SJCRH30 (cell line): ENCODE measurements at regions not wholly inside any gene's neighbourhood (a gene's known extent, or its start where the extent isn't known, plus 50 kb on each side); places are given as distances from the start of the nearest gene placed in this dataset.
"Not testable (repeated sequence)": the region's sequence is repeated elsewhere in the genome, so short reads cannot be mapped to it uniquely, and the experiment has no call there.

Experiments
- DNase-seq, 2 experiments: peaks; one replicate each; pipeline ENCODE4 v3.0.0-alpha.2; 2015 to 2020
- H3K27ac ChIP-seq: fragments of 250-450 bp; sonication (Bioruptor Pico); 2 replicates; pipeline ENCODE4 v1.5.1; 2020; ENCODE audit warnings: mild to moderate bottlenecking, moderate library complexity
- H3K27me3 ChIP-seq: fragments of 250-450 bp; sonication (Bioruptor Pico); 2 replicates; pipeline ENCODE4 v1.5.1; 2020; ENCODE audit warnings: mild to moderate bottlenecking, moderate library complexity
- H3K36me3 ChIP-seq: fragments of 250-450 bp; sonication (Bioruptor Pico); 2 replicates; pipeline ENCODE4 v1.5.1; 2020; ENCODE audit warnings: mild to moderate bottlenecking, moderate library complexity
- H3K4me1 ChIP-seq: fragments of 250-450 bp; sonication (Bioruptor Pico); 2 replicates; pipeline ENCODE4 v1.5.1; 2020; ENCODE audit warnings: mild to moderate bottlenecking, moderate library complexity
- H3K4me3 ChIP-seq: fragments of 250-450 bp; sonication (Bioruptor Pico); 2 replicates; pipeline ENCODE4 v1.5.1; 2020; ENCODE audit warnings: mild to moderate bottlenecking, moderate library complexity
- H3K9me3 ChIP-seq: fragments of 250-450 bp; sonication (Bioruptor Pico); replicated peaks from 2 replicates; pipeline ENCODE4 v1.5.1; 2020; ENCODE audit warnings: mild to moderate bottlenecking, moderate library complexity

DNA sequence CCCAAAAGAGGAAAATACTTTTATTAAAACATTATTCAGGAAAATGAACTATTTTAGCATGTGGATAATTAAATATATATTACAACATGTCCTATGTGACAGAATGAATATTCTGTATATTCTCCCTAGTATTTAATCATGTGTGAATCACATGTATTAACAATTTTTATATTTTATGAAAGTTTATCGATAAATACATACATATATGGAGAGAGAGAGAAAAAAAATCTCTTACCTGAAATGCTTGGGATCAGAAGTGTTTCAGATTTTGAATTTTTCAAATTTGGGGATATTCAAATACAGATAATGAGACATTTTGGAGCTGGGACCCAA lies 228.6 kb upstream of the RBBP8 start:
- H3K4me1 ChIP-seq = no peaks in the 10 kb centered on the region
- no peaks in the 10 kb centered on the region for H3K9me3 ChIP-seq
- H3K4me3 ChIP-seq = no peak overlapping the region
- no peaks in the 10 kb centered on the region for H3K27me3 ChIP-seq
- H3K27ac ChIP-seq = no peak overlapping the region
- no peaks in the 10 kb centered on the region for H3K36me3 ChIP-seq
- DNase-seq = no peak

DNA sequence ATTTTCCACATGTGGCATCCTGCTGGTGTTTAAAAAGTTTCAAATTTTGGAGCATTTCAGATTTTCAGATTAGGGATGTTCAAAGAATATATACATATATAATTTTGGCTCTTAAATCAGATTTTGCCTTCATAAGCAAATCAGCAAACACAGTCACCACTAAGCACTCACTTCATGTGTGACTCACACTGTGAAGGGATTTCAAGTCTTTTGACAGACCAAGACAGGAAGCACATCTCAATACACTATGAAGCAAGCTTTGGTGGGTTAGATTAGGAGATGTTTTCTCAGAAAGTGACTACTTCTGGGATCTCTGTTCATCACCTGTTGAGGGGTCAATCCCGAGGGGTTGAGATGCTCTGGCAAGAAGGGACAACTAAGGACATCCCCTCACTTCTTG lies 227.8 kb upstream of the RBBP8 start:
- no peak for DNase-seq
- Histone ChIP-seq H3K9me3 (no peaks in the 10 kb centered on the region), H3K27me3 (no peaks in the 10 kb centered on the region), H3K4me1 (no peaks in the 10 kb centered on the region), H3K36me3 (no peaks in the 10 kb centered on the region), H3K27ac (no peak overlapping the region), H3K4me3 (no peak overlapping the region)

DNA sequence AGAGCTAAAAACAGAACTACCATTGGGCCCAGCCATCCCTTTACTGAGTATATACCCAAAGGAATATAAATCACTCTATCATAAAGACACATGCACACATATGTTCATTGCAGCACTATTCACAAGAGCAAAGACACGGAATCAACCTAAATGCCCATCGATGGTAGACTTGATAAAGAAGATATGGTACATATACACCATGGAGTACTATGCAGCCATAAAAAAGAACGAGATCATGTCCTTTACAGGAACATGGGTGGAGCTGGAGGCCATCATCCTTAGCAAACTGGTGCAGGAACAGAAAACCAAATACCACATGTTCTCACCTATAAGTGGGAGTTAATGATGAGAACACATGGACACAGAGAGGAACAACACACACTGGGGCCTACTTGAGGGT lies 227.1 kb upstream of the RBBP8 start:
- not testable (repeated sequence) for H3K9me3 ChIP-seq, H3K27ac ChIP-seq, H3K36me3 ChIP-seq, DNase-seq, H3K4me1 ChIP-seq, H3K27me3 ChIP-seq, H3K4me3 ChIP-seq

DNA sequence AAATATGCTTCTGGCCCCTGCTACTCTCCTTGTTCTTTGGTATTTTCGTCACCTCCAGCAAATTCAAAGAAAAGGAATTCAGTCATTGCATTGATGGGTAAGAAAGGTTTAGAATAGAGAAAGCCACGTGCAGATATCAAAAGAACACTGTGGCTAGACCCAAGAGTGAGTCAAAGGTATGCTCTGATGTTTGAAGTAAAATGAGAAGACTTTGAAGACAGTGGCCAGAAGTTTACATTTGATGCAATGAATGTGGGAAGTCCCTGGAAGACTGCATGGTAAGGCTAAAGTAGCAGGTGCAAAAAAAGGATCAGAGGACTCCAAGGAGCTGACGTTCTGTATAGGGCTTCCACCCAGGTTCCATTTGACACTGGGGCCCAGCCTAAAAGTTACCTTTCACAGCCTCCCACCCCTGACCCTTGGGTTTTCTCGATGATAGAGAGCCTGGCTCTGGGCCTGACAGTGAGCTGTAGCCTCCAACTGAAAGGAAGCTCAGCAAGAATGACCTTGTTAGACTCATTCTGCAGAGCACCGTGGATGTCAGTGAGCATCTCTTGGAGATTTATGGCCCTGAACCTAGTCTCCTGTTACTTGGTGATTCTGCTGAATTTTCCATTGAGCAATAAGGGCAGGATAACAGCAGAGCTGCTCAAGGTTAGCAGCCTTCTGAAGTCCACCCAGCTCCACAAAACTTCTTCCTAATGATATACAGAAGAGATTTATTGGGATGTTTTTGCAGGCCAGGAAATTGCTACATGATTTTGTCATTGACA lies 223.7 kb upstream of the RBBP8 start:
- no peak overlapping the region for H3K4me3 ChIP-seq
- H3K36me3 ChIP-seq = no peaks in the 10 kb centered on the region
- no peaks in the 10 kb centered on the region for H3K27me3 ChIP-seq
- no peaks in the 10 kb centered on the region for H3K4me1 ChIP-seq
- H3K27ac ChIP-seq = no peak overlapping the region
- no peak for DNase-seq
- no peaks in the 10 kb centered on the region for H3K9me3 ChIP-seq

DNA sequence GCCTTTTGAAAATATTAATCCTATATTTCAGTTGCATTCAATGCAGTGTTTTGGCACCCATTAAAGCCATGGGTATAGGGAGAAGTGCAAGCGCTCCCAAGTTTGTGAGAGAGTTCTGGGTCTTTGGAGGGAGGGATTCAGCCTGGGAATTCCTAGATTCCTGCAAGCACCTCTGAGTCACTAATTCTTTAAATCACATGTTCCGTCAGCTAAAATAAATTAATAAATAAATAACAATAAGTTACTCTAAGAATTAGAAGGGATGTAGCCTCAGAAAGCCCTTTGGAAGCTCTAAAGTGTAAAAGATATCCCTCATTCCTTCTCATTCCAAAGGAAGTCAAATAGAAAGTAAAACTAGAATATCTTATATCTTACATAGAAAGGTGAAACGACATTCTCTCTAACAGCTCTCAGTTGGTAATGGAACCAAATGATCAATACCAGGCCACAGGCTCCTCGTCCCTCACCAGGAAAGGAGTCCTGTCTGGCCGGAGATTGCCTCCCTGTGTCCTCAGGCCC lies 222.4 kb upstream of the RBBP8 start:
- Histone ChIP-seq H3K4me3 (no peak overlapping the region), H3K36me3 (no peaks in the 10 kb centered on the region), H3K27me3 (no peaks in the 10 kb centered on the region), H3K9me3 (no peaks in the 10 kb centered on the region), H3K27ac (no peak overlapping the region), H3K4me1 (no peaks in the 10 kb centered on the region)
- DNase-seq = no peak

DNA sequence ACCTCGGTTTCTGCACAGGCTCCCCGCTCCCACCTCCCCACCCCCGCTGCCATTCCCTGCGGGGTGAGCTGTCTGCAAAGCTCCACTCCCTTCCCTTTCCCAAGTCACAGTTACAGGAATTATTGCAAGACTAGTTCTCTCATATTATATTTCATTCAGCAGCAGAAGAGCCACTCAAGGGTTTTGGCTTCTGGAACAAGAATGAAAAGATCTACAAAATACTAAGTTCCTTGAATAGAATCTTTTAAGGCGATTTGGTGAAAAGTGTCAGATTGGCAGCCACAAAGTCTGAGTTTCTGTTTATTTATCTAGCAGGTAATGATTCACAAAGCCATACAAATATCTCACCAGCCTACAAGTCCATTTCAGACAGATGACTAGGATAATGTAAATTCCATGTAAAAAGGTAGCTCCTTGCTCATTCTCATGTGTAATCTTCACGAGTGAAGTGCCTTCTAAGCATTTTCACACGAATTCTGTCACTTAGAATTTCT lies 221.9 kb upstream of the RBBP8 start:
- Histone ChIP-seq H3K36me3 (no peaks in the 10 kb centered on the region), H3K4me3 (no peak overlapping the region), H3K27me3 (no peaks in the 10 kb centered on the region), H3K4me1 (no peaks in the 10 kb centered on the region), H3K9me3 (no peaks in the 10 kb centered on the region), H3K27ac (no peak overlapping the region)
- DNase-seq = no peak

DNA sequence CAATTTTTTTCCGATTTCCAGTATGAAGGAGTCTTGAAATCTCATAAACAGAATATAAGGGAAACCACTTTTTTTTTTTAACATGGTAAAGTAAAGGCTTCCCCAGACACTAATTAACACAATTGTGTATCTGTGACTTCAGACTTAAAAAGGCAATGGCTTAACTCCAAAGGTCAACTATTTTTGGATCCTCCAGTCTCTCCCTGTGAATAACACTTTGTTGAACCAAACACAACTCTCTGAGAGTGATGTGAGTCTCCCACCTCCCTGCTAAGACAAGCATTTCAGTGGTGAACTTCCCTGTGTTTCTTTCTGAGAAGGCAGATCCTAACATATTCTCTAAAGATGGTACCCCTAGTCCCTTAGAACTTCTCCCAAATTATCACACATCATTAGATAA lies 219.6 kb upstream of the RBBP8 start:
- DNase-seq = no peak
- no peaks in the 10 kb centered on the region for H3K27me3 ChIP-seq

DNA sequence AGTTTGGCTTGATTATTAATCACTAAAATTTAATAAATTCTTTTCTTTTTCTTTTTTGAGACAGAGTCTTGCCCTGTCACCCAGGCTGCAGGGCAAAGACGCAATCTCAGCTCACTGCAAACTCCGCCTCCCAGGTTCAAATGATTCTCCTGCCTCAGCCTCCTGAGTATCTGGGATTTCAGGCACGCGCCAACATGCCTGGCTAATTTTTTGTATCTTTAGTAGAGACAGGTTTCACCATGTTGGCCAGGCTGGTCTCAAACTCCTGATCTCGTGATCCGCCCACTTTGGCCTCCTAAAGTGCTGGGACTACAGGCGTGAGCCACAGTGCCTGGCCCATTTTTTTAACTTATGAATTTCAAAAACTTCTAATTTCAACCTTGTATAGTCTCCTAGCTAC lies 215.6 kb upstream of the RBBP8 start:
- not testable (repeated sequence) for H3K27ac ChIP-seq, H3K9me3 ChIP-seq, H3K4me3 ChIP-seq, H3K4me1 ChIP-seq, DNase-seq, H3K27me3 ChIP-seq, H3K36me3 ChIP-seq

More for the DNA sequence above, 219.6 kb upstream of the RBBP8 start:
- no peaks in the 10 kb centered on the region for H3K9me3 ChIP-seq
- H3K27ac ChIP-seq = no peak overlapping the region
- no peaks in the 10 kb centered on the region for H3K36me3 ChIP-seq
- H3K4me3 ChIP-seq = no peak overlapping the region
- H3K4me1 ChIP-seq = no peaks in the 10 kb centered on the region

DNA sequence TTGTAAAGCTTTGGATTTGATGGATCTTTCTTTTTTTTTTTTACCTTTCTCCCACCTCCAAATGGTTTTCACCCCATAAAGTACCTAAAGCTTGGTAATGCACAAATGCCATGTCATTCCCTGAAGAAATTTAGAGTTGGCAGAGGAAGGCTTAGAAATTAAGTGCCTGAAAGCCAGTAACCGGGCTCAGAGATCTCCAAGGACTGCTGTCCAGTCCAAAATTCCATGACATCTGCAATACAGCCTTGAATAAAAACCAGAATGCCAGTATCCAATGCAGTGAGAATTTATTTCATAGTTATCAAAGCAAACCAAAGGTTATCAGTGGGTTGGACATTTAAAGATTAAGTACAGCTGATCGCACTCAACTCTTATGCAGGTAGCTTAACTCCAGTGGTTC lies 209.9 kb upstream of the RBBP8 start:
- DNase-seq = no peak
- H3K4me3 ChIP-seq = no peak overlapping the region
- no peak overlapping the region for H3K27ac ChIP-seq
- H3K36me3 ChIP-seq = no peaks in the 10 kb centered on the region
- H3K9me3 ChIP-seq = no peaks in the 10 kb centered on the region
- no peaks in the 10 kb centered on the region for H3K27me3 ChIP-seq
- H3K4me1 ChIP-seq = no peaks in the 10 kb centered on the region

DNA sequence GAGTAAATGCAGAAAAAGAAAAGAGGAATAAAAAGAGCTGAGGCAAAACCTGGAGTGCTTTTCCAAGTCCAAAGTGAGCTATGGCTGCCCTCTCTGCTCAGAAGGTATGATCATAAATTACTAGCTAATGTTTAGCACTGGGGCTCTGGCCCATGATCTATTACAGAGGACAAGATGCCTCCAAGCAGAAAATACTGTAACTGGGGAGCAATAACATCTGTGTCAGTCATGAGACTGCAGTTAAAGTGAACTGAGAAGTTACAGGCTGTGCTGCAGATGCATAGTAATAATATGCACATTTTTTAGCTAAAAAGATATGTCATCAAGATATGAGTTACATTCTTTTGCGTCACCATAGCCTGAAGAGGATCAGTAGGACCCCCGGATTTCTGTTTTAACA lies 209.4 kb upstream of the RBBP8 start:
- Histone ChIP-seq H3K9me3 (no peaks in the 10 kb centered on the region), H3K4me1 (no peaks in the 10 kb centered on the region), H3K36me3 (no peaks in the 10 kb centered on the region), H3K4me3 (no peak overlapping the region), H3K27me3 (no peaks in the 10 kb centered on the region), H3K27ac (no peak overlapping the region)
- no peak for DNase-seq

DNA sequence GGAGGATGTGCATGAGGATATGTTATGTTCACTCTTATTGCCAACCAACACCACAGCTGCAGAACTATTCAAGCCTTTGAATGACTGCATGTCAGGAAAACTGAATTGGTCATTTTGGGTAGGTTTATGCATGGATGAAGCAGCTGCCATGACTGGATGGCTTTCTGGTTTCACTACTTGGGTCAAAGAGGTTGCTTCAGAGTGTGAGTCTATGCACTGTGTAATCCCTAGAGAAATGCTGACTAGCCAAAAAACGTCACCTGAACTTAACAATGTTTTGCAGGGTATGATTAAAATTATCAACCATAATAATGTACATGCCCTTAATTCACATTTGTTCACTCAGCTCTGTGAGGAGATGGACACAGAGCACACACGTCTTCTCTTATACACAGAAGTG lies 206.7 kb upstream of the RBBP8 start:
- Histone ChIP-seq H3K9me3 (no peaks in the 10 kb centered on the region), H3K4me1 (no peaks in the 10 kb centered on the region), H3K36me3 (no peaks in the 10 kb centered on the region), H3K27ac (no peak overlapping the region), H3K4me3 (no peak overlapping the region), H3K27me3 (no peaks in the 10 kb centered on the region)
- DNase-seq = no peak

DNA sequence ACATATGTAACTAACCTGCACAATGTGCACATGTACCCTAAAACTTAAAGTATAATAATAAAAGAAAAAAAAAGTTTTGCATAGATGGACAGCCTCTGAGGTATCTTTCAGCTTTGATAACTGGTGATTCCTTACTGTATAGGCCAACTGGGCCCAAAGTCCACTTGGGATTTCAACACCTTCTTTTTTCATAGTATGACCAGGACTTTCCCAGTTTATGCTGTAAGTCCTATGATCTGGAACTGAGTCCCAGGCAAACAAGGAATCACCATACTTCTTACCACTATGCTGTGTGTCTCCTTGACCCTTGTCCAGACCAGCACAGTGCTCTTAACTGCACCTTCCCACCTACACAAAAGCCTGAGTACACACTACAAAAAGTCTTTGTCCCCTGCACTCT lies 205.1 kb upstream of the RBBP8 start:
- H3K27ac ChIP-seq = no peak overlapping the region
- no peaks in the 10 kb centered on the region for H3K4me1 ChIP-seq
- no peaks in the 10 kb centered on the region for H3K36me3 ChIP-seq
- no peak overlapping the region for H3K4me3 ChIP-seq
- no peak for DNase-seq
- no peaks in the 10 kb centered on the region for H3K9me3 ChIP-seq
- H3K27me3 ChIP-seq = no peaks in the 10 kb centered on the region

DNA sequence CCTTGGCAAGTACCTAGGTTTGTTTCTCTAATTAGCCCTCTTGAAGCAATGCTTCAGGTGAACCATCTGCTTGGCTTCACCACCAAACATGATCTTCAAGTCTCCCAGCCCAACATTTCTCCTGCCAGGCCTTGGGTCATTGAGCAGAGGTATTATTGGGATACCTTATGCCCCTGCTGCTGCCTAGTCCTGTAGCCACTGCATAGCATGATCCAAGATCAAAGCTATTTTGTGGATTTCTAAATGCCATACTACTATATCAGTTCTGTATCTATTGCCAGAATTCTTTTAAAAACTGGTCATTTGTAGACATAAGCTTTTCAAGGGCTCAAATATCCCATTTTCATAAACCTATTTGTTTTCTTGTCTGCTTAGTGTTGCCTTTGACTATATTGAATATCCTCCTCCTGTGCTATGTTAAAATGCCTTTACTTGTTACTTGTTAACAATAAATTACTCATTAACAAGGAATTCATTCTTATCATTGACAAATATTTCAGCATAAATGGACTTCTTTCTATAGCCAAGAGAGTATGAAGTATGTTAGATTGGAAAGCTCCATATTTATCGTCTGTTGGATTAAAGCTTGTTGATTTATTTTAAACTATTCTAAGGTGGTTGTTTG lies 204.5 kb upstream of the RBBP8 start:
- Histone ChIP-seq H3K9me3 (no peaks in the 10 kb centered on the region), H3K4me1 (no peaks in the 10 kb centered on the region), H3K27me3 (no peaks in the 10 kb centered on the region), H3K27ac (no peak overlapping the region), H3K4me3 (no peak overlapping the region), H3K36me3 (no peaks in the 10 kb centered on the region)
- DNase-seq = no peak

DNA sequence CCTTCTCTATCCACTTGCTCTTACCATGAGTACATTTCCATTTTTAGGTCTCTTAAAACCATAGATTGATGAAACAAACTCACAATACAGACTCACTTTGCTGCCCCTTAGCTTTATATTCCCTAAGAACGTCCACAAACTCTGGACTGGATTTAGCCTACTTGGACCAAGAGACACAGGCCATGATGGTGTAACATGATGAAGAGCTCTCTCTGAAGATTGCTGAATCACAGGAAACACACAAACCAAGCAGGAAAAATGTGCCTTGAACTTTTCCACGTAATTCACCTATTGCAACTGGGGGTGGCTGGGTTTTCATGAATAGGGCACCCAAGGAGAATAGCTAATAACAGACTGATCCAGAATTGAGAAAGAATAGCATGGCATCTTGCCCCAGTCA lies 201.7 kb upstream of the RBBP8 start:
- H3K9me3 ChIP-seq = no peaks in the 10 kb centered on the region

DNA sequence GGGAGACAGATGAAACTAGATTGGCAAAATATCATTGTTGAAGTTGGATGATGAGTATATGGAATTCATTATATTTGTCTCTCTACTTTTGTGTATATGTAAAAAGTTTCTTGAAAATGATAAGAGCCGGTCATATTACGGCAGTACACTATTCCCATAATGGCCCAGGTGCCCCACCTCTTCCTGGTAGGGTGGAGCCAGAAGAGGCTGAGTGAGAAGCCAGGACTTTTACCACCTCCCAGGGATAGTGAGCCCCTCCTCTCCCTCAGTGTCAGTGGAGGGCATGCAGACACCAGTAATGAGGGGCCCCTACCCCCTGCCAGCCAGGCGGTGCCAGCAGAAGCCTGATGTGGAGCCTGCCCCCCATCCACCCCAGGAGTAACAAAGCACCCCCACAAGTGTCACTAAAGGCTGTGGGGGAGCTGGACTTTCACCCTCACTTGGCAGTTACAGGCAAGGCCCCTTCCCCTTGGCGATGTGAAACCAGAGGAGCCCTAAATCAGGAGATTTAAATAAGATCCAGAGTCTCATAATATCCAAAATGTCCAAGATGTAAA lies 198.9 kb upstream of the RBBP8 start:
- Histone ChIP-seq H3K27ac (no peak overlapping the region), H3K27me3 (no peaks in the 10 kb centered on the region), H3K9me3 (no peaks in the 10 kb centered on the region), H3K4me3 (no peak overlapping the region), H3K4me1 (no peaks in the 10 kb centered on the region), H3K36me3 (no peaks in the 10 kb centered on the region)
- DNase-seq = no peak

More for the DNA sequence above, 201.7 kb upstream of the RBBP8 start:
- H3K27me3 ChIP-seq = no peaks in the 10 kb centered on the region
- H3K36me3 ChIP-seq = no peaks in the 10 kb centered on the region
- no peak overlapping the region for H3K27ac ChIP-seq
- no peak overlapping the region for H3K4me3 ChIP-seq
- DNase-seq = no peak
- H3K4me1 ChIP-seq = no peaks in the 10 kb centered on the region
